ENCODE measurements at regions not wholly inside any gene's neighbourhood (a gene's known extent, or its start where the extent isn't known, plus 50 kb on each side); places are given as distances from the start of the nearest gene placed in this dataset.

DNA sequence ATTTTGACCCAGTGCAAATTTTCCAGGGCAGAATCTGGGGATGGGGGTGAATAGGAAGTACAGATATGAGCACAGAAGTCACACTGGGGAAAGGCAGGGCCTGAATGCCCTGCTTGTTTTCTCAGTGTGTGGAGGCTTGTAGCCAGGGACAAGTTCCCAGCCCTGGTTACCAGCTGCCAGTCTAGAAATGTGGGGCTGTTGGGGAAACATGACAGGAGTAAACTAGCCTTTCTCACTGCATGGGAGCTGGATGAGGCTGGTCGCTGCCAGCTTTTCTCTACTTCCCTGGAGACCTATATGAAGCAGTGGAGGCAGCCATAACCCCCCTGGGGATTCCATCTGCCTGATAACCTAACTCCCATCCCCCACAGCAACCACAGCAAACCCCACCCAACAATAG lies 2267.7 kb downstream of the PCDH9 start:
- H3K27me3 ChIP-seq (ENCODE audit: control insufficient read depth in 5 of 5, insufficient read depth in 4 of 5, low read length in 5 of 5) = no peaks in the 10 kb centered on the region
- H3K27ac ChIP-seq (ENCODE audit: low read depth, low read length) = no peak overlapping the region
- no peaks in the 10 kb centered on the region for H3K36me3 ChIP-seq (ENCODE audit: control insufficient read depth in 5 of 5, insufficient read depth in 5 of 5, low read length in 5 of 5)
- H3K9me3 ChIP-seq (ENCODE audit: control insufficient read depth in 5 of 5, low read length in 5 of 5) = peaks cover 0 to 17% (median 0%) of the 10 kb centered on the region in 5 donors
- no peak overlapping the region for H3K4me3 ChIP-seq (ENCODE audit: low read depth in 1 of 5, low read length in 5 of 5)
- no peaks in the 10 kb centered on the region for H3K4me1 ChIP-seq (ENCODE audit: control insufficient read depth in 5 of 5, insufficient read depth in 5 of 5, low read length in 5 of 5)
- no peak overlapping the region for H3K9ac ChIP-seq (ENCODE audit: low read length in 5 of 5)

- no peaks in the 10 kb centered on the region for H3K4me1 ChIP-seq (ENCODE audit: control insufficient read depth in 5 of 5, insufficient read depth in 5 of 5, low read length in 5 of 5)
- no peaks in the 10 kb centered on the region for H3K36me3 ChIP-seq (ENCODE audit: control insufficient read depth in 5 of 5, insufficient read depth in 5 of 5, low read length in 5 of 5)
- no peak overlapping the region for H3K27ac ChIP-seq (ENCODE audit: low read depth, low read length)
- no peak overlapping the region for H3K9ac ChIP-seq (ENCODE audit: low read length in 5 of 5)
- peaks cover 0 to 14% (median 0%) of the 10 kb centered on the region in 5 donors for H3K9me3 ChIP-seq (ENCODE audit: control insufficient read depth in 5 of 5, low read length in 5 of 5)
- H3K4me3 ChIP-seq (ENCODE audit: low read depth in 1 of 5, low read length in 5 of 5) = no peak overlapping the region
- no peaks in the 10 kb centered on the region for H3K27me3 ChIP-seq (ENCODE audit: control insufficient read depth in 5 of 5, insufficient read depth in 4 of 5, low read length in 5 of 5)
These were observed 2270.9 kb downstream of the PCDH9 start for GRCh38 chr13:64959276-64959675.

DNA sequence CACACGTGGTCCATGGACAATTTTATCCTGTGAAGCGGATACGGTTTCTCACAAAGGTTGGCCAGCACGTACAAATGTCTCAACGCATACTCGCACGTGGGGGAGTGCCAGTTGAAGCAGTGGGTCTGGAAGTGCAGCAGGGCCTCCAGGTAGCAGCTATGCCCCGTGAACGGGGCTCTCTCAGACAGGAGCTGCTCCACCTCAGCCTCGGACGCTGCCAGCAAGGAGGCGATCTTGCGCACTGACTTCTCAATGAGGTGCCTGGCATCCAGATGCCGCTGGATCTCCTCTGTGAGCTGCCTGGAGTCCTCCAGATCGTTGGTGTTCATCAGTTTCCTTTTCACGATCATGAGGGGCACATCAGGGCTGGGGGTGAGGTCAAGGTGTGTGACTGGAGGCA lies 2272.0 kb downstream of the PCDH9 start:
- H3K36me3 ChIP-seq (ENCODE audit: control insufficient read depth in 5 of 5, insufficient read depth in 5 of 5, low read length in 5 of 5) = no peaks in the 10 kb centered on the region
- no peak overlapping the region for H3K9ac ChIP-seq (ENCODE audit: low read length in 5 of 5)
- no peak overlapping the region for H3K4me3 ChIP-seq (ENCODE audit: low read depth in 1 of 5, low read length in 5 of 5)
- no peaks in the 10 kb centered on the region for H3K27me3 ChIP-seq (ENCODE audit: control insufficient read depth in 5 of 5, insufficient read depth in 4 of 5, low read length in 5 of 5)
- H3K27ac ChIP-seq (ENCODE audit: low read depth, low read length) = no peak overlapping the region
- no peaks in the 10 kb centered on the region for H3K4me1 ChIP-seq (ENCODE audit: control insufficient read depth in 5 of 5, insufficient read depth in 5 of 5, low read length in 5 of 5)
- peaks cover 0 to 13% (median 0%) of the 10 kb centered on the region in 5 donors for H3K9me3 ChIP-seq (ENCODE audit: control insufficient read depth in 5 of 5, low read length in 5 of 5)

GRCh38 chr13:64938660-64939059 lies 2291.5 kb downstream of the PCDH9 start:
- Histone ChIP-seq H3K9me3 (ENCODE audit: control insufficient read depth in 5 of 5, low read length in 5 of 5) (no peaks in the 10 kb centered on the region), H3K36me3 (ENCODE audit: control insufficient read depth in 5 of 5, insufficient read depth in 5 of 5, low read length in 5 of 5) (no peaks in the 10 kb centered on the region), H3K27me3 (ENCODE audit: control insufficient read depth in 5 of 5, insufficient read depth in 4 of 5, low read length in 5 of 5) (no peaks in the 10 kb centered on the region), H3K27ac (ENCODE audit: low read depth, low read length) (no peak overlapping the region), H3K4me3 (ENCODE audit: low read depth in 1 of 5, low read length in 5 of 5) (no peak overlapping the region), H3K4me1 (ENCODE audit: control insufficient read depth in 5 of 5, insufficient read depth in 5 of 5, low read length in 5 of 5) (no peaks in the 10 kb centered on the region), H3K9ac (ENCODE audit: low read length in 5 of 5) (no peak overlapping the region)

DNA sequence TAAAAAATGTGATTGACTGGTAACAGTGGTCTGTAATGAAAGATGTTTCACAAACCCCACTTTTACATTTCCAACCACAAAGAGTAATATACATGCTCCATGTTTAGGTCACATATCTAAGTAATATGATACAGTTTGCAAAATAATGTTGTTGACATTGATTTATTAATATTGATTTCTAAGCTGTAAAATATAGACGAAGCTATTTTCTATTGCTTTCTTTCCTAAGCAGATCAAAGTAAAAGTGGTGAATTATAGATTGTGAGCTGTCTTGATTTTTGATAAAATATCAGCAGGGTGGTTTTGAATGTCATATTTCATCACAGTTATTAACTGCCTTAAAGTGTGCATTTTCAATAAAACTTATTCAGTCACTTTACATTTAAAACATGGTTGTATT lies 2292.8 kb downstream of the PCDH9 start:
- H3K27me3 ChIP-seq (ENCODE audit: control insufficient read depth in 5 of 5, insufficient read depth in 4 of 5, low read length in 5 of 5) = no peaks in the 10 kb centered on the region
- no peak overlapping the region for H3K4me3 ChIP-seq (ENCODE audit: low read depth in 1 of 5, low read length in 5 of 5)
- no peaks in the 10 kb centered on the region for H3K36me3 ChIP-seq (ENCODE audit: control insufficient read depth in 5 of 5, insufficient read depth in 5 of 5, low read length in 5 of 5)
- H3K4me1 ChIP-seq (ENCODE audit: control insufficient read depth in 5 of 5, insufficient read depth in 5 of 5, low read length in 5 of 5) = no peaks in the 10 kb centered on the region
- H3K9ac ChIP-seq (ENCODE audit: low read length in 5 of 5) = no peak overlapping the region
- no peak overlapping the region for H3K27ac ChIP-seq (ENCODE audit: low read depth, low read length)
- no peaks in the 10 kb centered on the region for H3K9me3 ChIP-seq (ENCODE audit: control insufficient read depth in 5 of 5, low read length in 5 of 5)

GRCh38 chr13:64936879-64937278 lies 2293.3 kb downstream of the PCDH9 start:
- Histone ChIP-seq H3K9ac (ENCODE audit: low read length in 5 of 5) (no peak overlapping the region), H3K27ac (ENCODE audit: low read depth, low read length) (no peak overlapping the region), H3K4me1 (ENCODE audit: control insufficient read depth in 5 of 5, insufficient read depth in 5 of 5, low read length in 5 of 5) (no peaks in the 10 kb centered on the region), H3K36me3 (ENCODE audit: control insufficient read depth in 5 of 5, insufficient read depth in 5 of 5, low read length in 5 of 5) (no peaks in the 10 kb centered on the region), H3K9me3 (ENCODE audit: control insufficient read depth in 5 of 5, low read length in 5 of 5) (no peaks in the 10 kb centered on the region), H3K4me3 (ENCODE audit: low read depth in 1 of 5, low read length in 5 of 5) (no peak overlapping the region), H3K27me3 (ENCODE audit: control insufficient read depth in 5 of 5, insufficient read depth in 4 of 5, low read length in 5 of 5) (no peaks in the 10 kb centered on the region)

GRCh38 chr13:64935441-64935840 lies 2294.7 kb downstream of the PCDH9 start:
- Histone ChIP-seq H3K27ac (ENCODE audit: low read depth, low read length) (no peak overlapping the region), H3K4me3 (ENCODE audit: low read depth in 1 of 5, low read length in 5 of 5) (no peak overlapping the region), H3K9ac (ENCODE audit: low read length in 5 of 5) (no peak overlapping the region), H3K4me1 (ENCODE audit: control insufficient read depth in 5 of 5, insufficient read depth in 5 of 5, low read length in 5 of 5) (no peaks in the 10 kb centered on the region), H3K27me3 (ENCODE audit: control insufficient read depth in 5 of 5, insufficient read depth in 4 of 5, low read length in 5 of 5) (no peaks in the 10 kb centered on the region), H3K36me3 (ENCODE audit: control insufficient read depth in 5 of 5, insufficient read depth in 5 of 5, low read length in 5 of 5) (no peaks in the 10 kb centered on the region), H3K9me3 (ENCODE audit: control insufficient read depth in 5 of 5, low read length in 5 of 5) (no peaks in the 10 kb centered on the region)

DNA sequence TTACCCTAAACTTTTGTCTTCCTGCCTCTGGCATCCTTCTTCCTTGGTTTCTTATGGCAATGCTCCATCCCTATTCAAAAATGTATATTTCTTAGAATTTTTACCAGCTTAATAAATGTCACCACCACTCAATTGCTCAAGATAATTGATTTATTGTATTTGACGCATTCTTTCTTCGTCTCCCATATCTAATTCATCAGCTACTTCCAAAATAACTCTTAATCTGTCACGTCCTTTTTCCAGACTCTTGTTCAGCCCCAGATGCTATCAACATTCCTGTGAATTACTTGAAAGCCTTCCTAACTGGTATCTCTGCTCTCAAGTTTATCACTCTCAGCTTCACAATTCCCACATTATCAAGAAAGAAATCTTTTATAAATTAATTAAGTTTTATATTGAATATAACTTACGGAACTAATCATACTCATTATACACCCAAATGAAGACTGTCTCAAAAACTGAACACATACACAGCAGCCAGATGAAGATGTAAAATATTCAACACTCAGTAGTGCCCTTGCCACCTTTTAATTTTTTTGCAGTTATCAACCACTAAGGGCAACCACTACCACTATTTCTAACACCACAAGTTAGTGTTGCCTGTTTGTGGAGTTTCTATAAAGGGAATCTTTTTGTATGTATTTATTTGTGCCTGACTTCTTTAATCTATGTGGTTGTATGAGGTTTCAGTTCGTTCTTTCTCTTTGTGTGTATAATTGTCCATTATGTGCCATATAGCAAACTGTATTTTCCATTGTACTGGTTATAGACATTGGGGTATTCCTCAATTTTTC lies 2295.4 kb downstream of the PCDH9 start:
- Histone ChIP-seq H3K36me3 (ENCODE audit: control insufficient read depth in 5 of 5, insufficient read depth in 5 of 5, low read length in 5 of 5) (no peaks in the 10 kb centered on the region), H3K27me3 (ENCODE audit: control insufficient read depth in 5 of 5, insufficient read depth in 4 of 5, low read length in 5 of 5) (no peaks in the 10 kb centered on the region), H3K4me1 (ENCODE audit: control insufficient read depth in 5 of 5, insufficient read depth in 5 of 5, low read length in 5 of 5) (no peaks in the 10 kb centered on the region), H3K27ac (ENCODE audit: low read depth, low read length) (no peak overlapping the region), H3K9ac (ENCODE audit: low read length in 5 of 5) (no peak overlapping the region), H3K9me3 (ENCODE audit: control insufficient read depth in 5 of 5, low read length in 5 of 5) (no peaks in the 10 kb centered on the region), H3K4me3 (ENCODE audit: low read depth in 1 of 5, low read length in 5 of 5) (no peak overlapping the region)

GRCh38 chr13:64930636-64931035 lies 2299.5 kb downstream of the PCDH9 start:
- no peak overlapping the region for H3K27ac ChIP-seq (ENCODE audit: low read depth, low read length)
- H3K4me3 ChIP-seq (ENCODE audit: low read depth in 1 of 5, low read length in 5 of 5) = no peak overlapping the region
- H3K27me3 ChIP-seq (ENCODE audit: control insufficient read depth in 5 of 5, insufficient read depth in 4 of 5, low read length in 5 of 5) = no peaks in the 10 kb centered on the region
- H3K4me1 ChIP-seq (ENCODE audit: control insufficient read depth in 5 of 5, insufficient read depth in 5 of 5, low read length in 5 of 5) = no peaks in the 10 kb centered on the region
- H3K9me3 ChIP-seq (ENCODE audit: control insufficient read depth in 5 of 5, low read length in 5 of 5) = peaks cover 0 to under 1% (median 0%) of the 10 kb centered on the region in 5 donors
- no peak overlapping the region for H3K9ac ChIP-seq (ENCODE audit: low read length in 5 of 5)
- no peaks in the 10 kb centered on the region for H3K36me3 ChIP-seq (ENCODE audit: control insufficient read depth in 5 of 5, insufficient read depth in 5 of 5, low read length in 5 of 5)

GRCh38 chr13:64928696-64929499 lies 2301.2 kb downstream of the PCDH9 start:
- H3K4me1 ChIP-seq (ENCODE audit: control insufficient read depth in 5 of 5, insufficient read depth in 5 of 5, low read length in 5 of 5) = no peaks in the 10 kb centered on the region
- no peak overlapping the region for H3K9ac ChIP-seq (ENCODE audit: low read length in 5 of 5)
- no peaks in the 10 kb centered on the region for H3K27me3 ChIP-seq (ENCODE audit: control insufficient read depth in 5 of 5, insufficient read depth in 4 of 5, low read length in 5 of 5)
- H3K36me3 ChIP-seq (ENCODE audit: control insufficient read depth in 5 of 5, insufficient read depth in 5 of 5, low read length in 5 of 5) = no peaks in the 10 kb centered on the region
- no peak overlapping the region for H3K4me3 ChIP-seq (ENCODE audit: low read depth in 1 of 5, low read length in 5 of 5)
- peaks cover 0 to 4% (median 0%) of the 10 kb centered on the region in 5 donors for H3K9me3 ChIP-seq (ENCODE audit: control insufficient read depth in 5 of 5, low read length in 5 of 5)
- H3K27ac ChIP-seq (ENCODE audit: low read depth, low read length) = no peak overlapping the region
